Heart left ventricle (tissue), 16 donors: ENCODE measurements at regions not wholly inside any gene's neighbourhood (a gene's known extent, or its start where the extent isn't known, plus 50 kb on each side); places are given as distances from the start of the nearest gene placed in this dataset.

Experiments used
- ATAC-seq, 4 donors: fragments of 200-7000 bp; cut with Tn5 transposase; one replicate each; pipeline ENCODE4 v1.9.1; 2020 to 2022; ENCODE audit warnings: moderate library complexity in 4 of 4, mild to moderate bottlenecking in 3 of 4, moderate number of reproducible peaks in 1 of 4
- DNase-seq, 5 donors: peaks; one replicate each; pipeline ENCODE4 v3.0.0-alpha.2; 2020
- H3K27ac ChIP-seq, 12 donors: fragments of 200-600 bp; sonication (generic) in 4 of 12; one replicate each; pipeline versions ENCODE4 v1.5.0 to v1.8.0; 2016 to 2022; ENCODE audit warnings: mild to moderate bottlenecking in 2 of 12
- H3K27me3 ChIP-seq, 9 donors: fragments of 200-600 bp; sonication (generic) in 2 of 9; one replicate each; pipeline versions ENCODE4 v1.5.1 to v1.8.0; 2016 to 2022; ENCODE audit warnings: mild to moderate bottlenecking in 3 of 9
- H3K36me3 ChIP-seq, 9 donors: fragments of 200-600 bp; sonication (generic) in 2 of 9; one replicate each; pipeline versions ENCODE4 v1.5.0 to v1.8.0; 2018 to 2022; ENCODE audit warnings: mild to moderate bottlenecking in 2 of 9
- H3K4me1 ChIP-seq, 12 donors: fragments of 200-600 bp; sonication (generic) in 4 of 12; one replicate each; pipeline versions ENCODE4 v1.5.0 to v1.8.0; 2016 to 2022; ENCODE audit warnings: mild to moderate bottlenecking in 3 of 12
- H3K4me3 ChIP-seq, 12 donors: fragments of 200-600 bp; sonication (generic) in 4 of 12; one replicate each; pipeline versions ENCODE4 v1.5.0 to v1.8.0; 2017 to 2022; ENCODE audit warnings: mild to moderate bottlenecking in 9 of 12, moderate library complexity in 4 of 12
- H3K9me3 ChIP-seq, 12 donors: fragments of 200-600 bp; sonication (generic) in 4 of 12; one replicate each; pipeline versions ENCODE4 v1.5.0 to v1.8.0; 2016 to 2022; ENCODE audit warnings: mild to moderate bottlenecking in 1 of 12
- POLR2A ChIP-seq, 2 donors: fragments of 450-650 bp; IDR thresholded peaks; one replicate each; pipeline ENCODE4 v1.6.1; 2017; ENCODE audit warnings: antibody characterized with exemption in 2 of 2, mild to moderate bottlenecking in 2 of 2, moderate library complexity in 2 of 2
- WGBS, 4 donors: extraction: QIAGEN DNeasy Blood & Tissue Kit in 2 of 4; methylation state at CpG; one replicate each; pipeline versions ENCODE4 v1.1.5 to v1.1.7; 2013 to 2018; 5-methylcytosine and 5-hydroxymethylcytosine counted together
- intact Hi-C, 10 donors: fragments of 100-400 bp; cut with DNase I; formaldehyde crosslinking; loops; one replicate each; pipeline versions ENCODE4 v1.11.1 to v1.14.2; 2022
- TF ChIP-seq, protein P1 (sequence below), 12 donors: fragments of 200-600 bp; sonication (generic) in 4 of 12; IDR thresholded peaks; one replicate each; pipeline versions ENCODE4 v1.5.0 to v1.8.0; 2018 to 2022; ENCODE audit warnings: antibody characterized with exemption in 12 of 12, mild to moderate bottlenecking in 5 of 12
- donor health status: ischemic (EF 13 %, LVEDD 7.1; RV severe dilation, severe dysfunction).
- donor health status: healthy with polysubstance abuse.
- donor health status: DM: no; HTN: yes; CAD: no.
- donor health status: DM: no; HTN: no; CAD: no.
- donor health status: ischemic (EF 25% LVEDD 6.9; RV normal size, moderate dysfunction).
- donor health status: ischemic (EF 25% LVEDD 5.7; RV mildly dilated, moderate dysfunction).
- donor health status: healthy.
- donor health status: DM: yes; HTN: yes; CAD: no.
- donor health status: ischemic (EF 35%, LVEDD 5.7; RV mildly dilated, moderate dysfunction).
- donor health status: nonischemic (EF 11% LVEDD 7.7; RV severe dilation, severe dysfunction).
- donor health status: DM: yes; HTN: yes; CAD: no.
- donor health status: PGD.
- donor health status: ischemic (EF 29% LVEDD 5.4; RV normal size, mild dysfunction).
- donor health status: nonischemic (EF 23%, LVEDD 6.1; RV moderate dilation, normal function).

DNA sequence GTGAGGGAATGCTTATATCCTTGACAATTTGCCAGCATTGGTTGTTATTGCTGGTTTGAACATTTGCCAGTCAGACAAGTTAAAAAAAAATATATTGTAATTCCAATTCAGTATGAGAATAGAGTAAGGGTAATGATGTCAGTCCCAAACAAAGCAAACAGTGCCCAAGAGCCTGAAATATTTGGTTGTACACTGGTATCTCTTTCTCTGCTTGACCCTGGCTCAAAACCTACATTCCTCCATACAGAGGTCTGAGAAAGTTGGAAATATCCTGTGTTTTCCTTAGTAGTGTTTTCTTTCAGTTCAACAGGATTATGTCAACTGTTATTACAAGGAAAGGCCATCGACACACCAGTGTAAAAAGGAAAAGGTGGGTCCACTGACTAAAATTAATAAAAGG lies 145.6 kb downstream of the MRPL39 start:
- intact Hi-C loops: no loop called here
- 7 to 42% (median 30%) methylated on average over 1 of the region's 1 CpG for WGBS, 4 donors
- Histone ChIP-seq H3K36me3 (no peaks in the 10 kb centered on the region), H3K9me3 (no peaks in the 10 kb centered on the region), H3K27ac (no peak overlapping the region), H3K4me1 (peaks cover 0 to 14% (median 0%) of the 10 kb centered on the region in 12 donors), H3K4me3 (no peak overlapping the region), H3K27me3 (no peaks in the 10 kb centered on the region)
- TF ChIP-seq, protein P1, sequence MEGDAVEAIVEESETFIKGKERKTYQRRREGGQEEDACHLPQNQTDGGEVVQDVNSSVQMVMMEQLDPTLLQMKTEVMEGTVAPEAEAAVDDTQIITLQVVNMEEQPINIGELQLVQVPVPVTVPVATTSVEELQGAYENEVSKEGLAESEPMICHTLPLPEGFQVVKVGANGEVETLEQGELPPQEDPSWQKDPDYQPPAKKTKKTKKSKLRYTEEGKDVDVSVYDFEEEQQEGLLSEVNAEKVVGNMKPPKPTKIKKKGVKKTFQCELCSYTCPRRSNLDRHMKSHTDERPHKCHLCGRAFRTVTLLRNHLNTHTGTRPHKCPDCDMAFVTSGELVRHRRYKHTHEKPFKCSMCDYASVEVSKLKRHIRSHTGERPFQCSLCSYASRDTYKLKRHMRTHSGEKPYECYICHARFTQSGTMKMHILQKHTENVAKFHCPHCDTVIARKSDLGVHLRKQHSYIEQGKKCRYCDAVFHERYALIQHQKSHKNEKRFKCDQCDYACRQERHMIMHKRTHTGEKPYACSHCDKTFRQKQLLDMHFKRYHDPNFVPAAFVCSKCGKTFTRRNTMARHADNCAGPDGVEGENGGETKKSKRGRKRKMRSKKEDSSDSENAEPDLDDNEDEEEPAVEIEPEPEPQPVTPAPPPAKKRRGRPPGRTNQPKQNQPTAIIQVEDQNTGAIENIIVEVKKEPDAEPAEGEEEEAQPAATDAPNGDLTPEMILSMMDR (IDR thresholded peaks at IDR 0.05): no peak
- peak in 3 of 4 donors; percentile 10 to 49 (median 39) for ATAC-seq
- DNase-seq: no peak

- no peaks in the 10 kb centered on the region for H3K36me3 ChIP-seq
- intact Hi-C loops: no loop called here
- H3K27me3 ChIP-seq: no peaks in the 10 kb centered on the region
- H3K4me3 ChIP-seq: no peak overlapping the region
- H3K27ac ChIP-seq: no peak overlapping the region
- DNase-seq (no peak), ATAC-seq (no peak)
- H3K4me1 ChIP-seq: peaks cover 0 to 18% (median 0%) of the 10 kb centered on the region in 12 donors
- no peak for TF ChIP-seq POLR2A (IDR thresholded peaks at IDR 0.05)
- TF ChIP-seq, protein P1 (IDR thresholded peaks at IDR 0.05): no peak
- 76 to 92% (median 84%) methylated on average over 1 of the region's 1 CpG for WGBS, 4 donors
- H3K9me3 ChIP-seq: no peaks in the 10 kb centered on the region
Measured at GRCh38 chr21:25459993-25460392, 147.3 kb downstream of the MRPL39 start.

DNA sequence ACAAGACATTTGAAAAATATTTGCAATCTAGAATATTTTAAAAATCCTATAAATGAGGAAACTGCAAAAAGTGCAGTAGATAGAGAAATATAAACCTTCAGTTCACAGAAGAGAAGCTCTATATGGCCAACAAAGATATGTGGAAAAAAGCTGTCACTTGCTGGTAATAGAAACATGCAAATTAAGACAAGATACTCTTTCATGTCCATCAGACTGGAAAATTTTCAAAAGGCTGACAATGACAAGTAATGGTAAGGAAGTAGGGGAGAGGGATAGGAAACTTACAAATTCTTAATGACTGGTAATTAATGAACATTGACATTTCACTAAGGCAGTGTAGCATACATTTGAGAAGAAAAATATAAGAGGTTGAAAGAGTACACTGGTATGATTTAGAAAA lies 147.9 kb downstream of the MRPL39 start:
- Histone ChIP-seq H3K27ac (no peak overlapping the region), H3K36me3 (no peaks in the 10 kb centered on the region), H3K9me3 (no peaks in the 10 kb centered on the region), H3K27me3 (no peaks in the 10 kb centered on the region), H3K4me1 (peaks cover 0 to 18% (median 0%) of the 10 kb centered on the region in 12 donors), H3K4me3 (no peak overlapping the region)
- ATAC-seq: no peak
- no peak for DNase-seq
- intact Hi-C loops: no loop called here
- TF ChIP-seq, protein P1 (IDR thresholded peaks at IDR 0.05): no peak
- TF ChIP-seq POLR2A (IDR thresholded peaks at IDR 0.05): no peak

- DNase-seq: no peak
- no peaks in the 10 kb centered on the region for H3K27me3 ChIP-seq
- no peak for ATAC-seq
- H3K9me3 ChIP-seq: no peaks in the 10 kb centered on the region
- no peak overlapping the region for H3K27ac ChIP-seq
- intact Hi-C loops: no loop called here
- peaks cover 0 to 18% (median 0%) of the 10 kb centered on the region in 12 donors for H3K4me1 ChIP-seq
- H3K4me3 ChIP-seq: no peak overlapping the region
- WGBS, 4 donors: 93 to 96% (median 95%) methylated on average over 1 of the region's 1 CpG
- no peak for TF ChIP-seq POLR2A (IDR thresholded peaks at IDR 0.05)
- TF ChIP-seq, protein P1 (IDR thresholded peaks at IDR 0.05): no peak
- no peaks in the 10 kb centered on the region for H3K36me3 ChIP-seq
Measured at GRCh38 chr21:25458484-25458883, 148.8 kb downstream of the MRPL39 start.
